Stimulated activated CD8-positive, alpha-beta memory T cell treated with anti-CD3 and anti-CD28 coated beads, Interleukin-15, amount 100 ng/mL, for 24 hours (primary cell): ENCODE measurements at regions not wholly inside any gene's neighbourhood (a gene's known extent, or its start where the extent isn't known, plus 50 kb on each side); places are given as distances from the start of the nearest gene placed in this dataset.

ENCODE experiments used
- DNase-seq: peaks from one replicate; pipeline ENCODE4 v3.0.0-alpha.2; 2020; ENCODE audit warnings: low read depth

- no peak for DNase-seq
Measured at GRCh38 chr5:68352166-68352565, 136.6 kb downstream of the PIK3R1 start.

- DNase-seq = no peak
Measured at GRCh38 chr5:68353605-68354004, 138.0 kb downstream of the PIK3R1 start.

GRCh38 chr5:68354315-68354714, 138.8 kb downstream of the PIK3R1 start:
- DNase-seq = no peak

GRCh38 chr5:68356216-68356615, 140.7 kb downstream of the PIK3R1 start:
- DNase-seq = no peak

GRCh38 chr5:68356623-68357022, 141.1 kb downstream of the PIK3R1 start:
- DNase-seq = no peak

GRCh38 chr5:68359699-68360098, 144.1 kb downstream of the PIK3R1 start:
- no peak for DNase-seq

- DNase-seq = no peak
Measured at GRCh38 chr5:68362331-68362730, 146.8 kb downstream of the PIK3R1 start.

- no peak for DNase-seq
Measured at GRCh38 chr5:68365889-68366288, 150.3 kb downstream of the PIK3R1 start.

- DNase-seq = no peak
Measured at GRCh38 chr5:68367287-68367686, 151.7 kb downstream of the PIK3R1 start.

GRCh38 chr5:68367717-68368116, 152.2 kb downstream of the PIK3R1 start:
- DNase-seq = no peak

- DNase-seq = no peak
Measured at GRCh38 chr5:68368311-68369022, 152.9 kb downstream of the PIK3R1 start.

GRCh38 chr5:68369023-68369359, 153.4 kb downstream of the PIK3R1 start:
- no peak for DNase-seq

GRCh38 chr5:68369457-68370125, 154.0 kb downstream of the PIK3R1 start:
- DNase-seq = no peak

GRCh38 chr5:68370196-68370595, 154.6 kb downstream of the PIK3R1 start:
- DNase-seq = no peak

- no peak for DNase-seq
Measured at GRCh38 chr5:68371607-68372006, 156.1 kb downstream of the PIK3R1 start.

- DNase-seq = no peak
Measured at GRCh38 chr5:68372161-68372560, 156.6 kb downstream of the PIK3R1 start.

GRCh38 chr5:68373050-68373449, 157.5 kb downstream of the PIK3R1 start:
- no peak for DNase-seq

GRCh38 chr5:68374796-68375518, 159.4 kb downstream of the PIK3R1 start:
- no peak for DNase-seq

- no peak for DNase-seq
Measured at GRCh38 chr5:68375540-68375939, 160.0 kb downstream of the PIK3R1 start.

- DNase-seq = no peak
Measured at GRCh38 chr5:68376935-68377334, 161.4 kb downstream of the PIK3R1 start.

- no peak for DNase-seq
Measured at GRCh38 chr5:68377733-68378132, 162.2 kb downstream of the PIK3R1 start.

- DNase-seq = no peak
Measured at GRCh38 chr5:68378204-68378820, 162.8 kb downstream of the PIK3R1 start.
